IMR-90 (cell line): ENCODE measurements at regions not wholly inside any gene's neighbourhood (a gene's known extent, or its start where the extent isn't known, plus 50 kb on each side); places are given as distances from the start of the nearest gene placed in this dataset.
"Not testable (repeated sequence)": the region's sequence is repeated elsewhere in the genome, so short reads cannot be mapped to it uniquely, and the experiment has no call there.

ENCODE experiments used
- ATAC-seq: fragments of 200-7000 bp; cut with Tn5 transposase; 2 replicates; pipeline ENCODE4 v1.9.1; 2020; ENCODE audit warnings: low read depth, mild to moderate bottlenecking, moderate library complexity
- BruUV-seq: library from RNA; stranded (reverse); fragments of 400-500 nt; replicated peaks from 2 replicates; lab custom pipeline; 2021; lab: Mats Ljungman, UMichigan
- CTCF ChIA-PET: fragments of 300-600 bp; formaldehyde crosslinking; extraction: SDS; loops from one replicate; lab custom pipeline; 2021; ENCODE audit warnings: antibody characterized with exemption; lab: Yijun Ruan, JAX
- POLR2A ChIA-PET: fragments of 300-600 bp; sonication (Branson Sonifier 250); formaldehyde crosslinking; loops from one replicate; lab custom pipeline; 2022; ENCODE audit warnings: antibody characterized with exemption; ENCODE audit not compliant: unreplicated experiment; lab: Charles Lee
- DNase-seq: peaks from one replicate; pipeline ENCODE4 v3.0.0; 2013
- H2AFZ ChIP-seq: replicated peaks from 2 replicates; pipeline ENCODE3; 2013; ENCODE audit warnings: low read length, mild to moderate bottlenecking; ENCODE audit not compliant: poor library complexity
- H2AK5ac ChIP-seq: 2 replicates; pipeline ENCODE4 v1.6.1; 2013; ENCODE audit warnings: low read depth, low read length, inconsistent platforms
- H2AK9ac ChIP-seq: replicated peaks from 2 replicates; pipeline ENCODE3; 2013; ENCODE audit warnings: mild to moderate bottlenecking, low read depth, low read length, moderate library complexity; ENCODE audit not compliant: poor library complexity
- H2BK120ac ChIP-seq: 2 replicates; pipeline ENCODE4 v1.6.1; 2013; ENCODE audit warnings: low read depth, low read length, inconsistent platforms
- H2BK15ac ChIP-seq: 3 replicates; pipeline ENCODE4 v1.6.1; 2013; ENCODE audit warnings: low read depth, low read length, inconsistent platforms
- H2BK20ac ChIP-seq: 2 replicates; pipeline ENCODE4 v1.6.1; 2013; ENCODE audit warnings: low read depth, mild to moderate bottlenecking, inconsistent platforms, low read length, moderate library complexity
- H2BK5ac ChIP-seq: 2 replicates; pipeline ENCODE4 v1.6.1; 2013; ENCODE audit warnings: mild to moderate bottlenecking, low read depth, low read length, inconsistent platforms; ENCODE audit not compliant: poor library complexity, severe bottlenecking
- H3K14ac ChIP-seq: replicated peaks from 2 replicates; pipeline ENCODE4 v1.6.1; 2013; ENCODE audit warnings: low read depth, low read length, inconsistent platforms
- H3K18ac ChIP-seq: 2 replicates; pipeline ENCODE4 v1.6.1; 2013; ENCODE audit warnings: low read depth, low read length, control low read depth
- H3K23ac ChIP-seq: 2 replicates; pipeline ENCODE4 v1.6.1; 2013; ENCODE audit warnings: low read depth, low read length, inconsistent platforms
- H3K27ac ChIP-seq: 2 replicates; pipeline ENCODE4 v1.5.1; 2013; ENCODE audit warnings: mild to moderate bottlenecking, control low read depth, low read length; ENCODE audit not compliant: insufficient read depth
- H3K27me3 ChIP-seq: 2 replicates; pipeline ENCODE4 v1.6.1; 2013; ENCODE audit warnings: low read length; ENCODE audit not compliant: control insufficient read depth, insufficient read depth
- H3K36me3 ChIP-seq: 2 replicates; pipeline ENCODE4 v1.6.1; 2013; ENCODE audit warnings: low read length, mixed read lengths; ENCODE audit not compliant: control insufficient read depth, insufficient read depth
- H3K4ac ChIP-seq: 2 replicates; pipeline ENCODE4 v1.6.1; 2013; ENCODE audit warnings: low read depth, low read length, inconsistent platforms
- H3K4me1 ChIP-seq: 2 replicates; pipeline ENCODE4 v1.6.1; 2013; ENCODE audit warnings: low read length, mixed read lengths; ENCODE audit not compliant: control insufficient read depth, insufficient read depth
- H3K4me2 ChIP-seq: 2 replicates; pipeline ENCODE4 v1.6.1; 2013; ENCODE audit warnings: low read depth, mild to moderate bottlenecking, control low read depth, low read length, moderate library complexity
- H3K4me3 ChIP-seq: 2 replicates; pipeline ENCODE4 v1.5.1; 2013; ENCODE audit warnings: low read depth, mild to moderate bottlenecking, control low read depth, low read length, moderate library complexity; ENCODE audit not compliant: insufficient read depth
- H3K56ac ChIP-seq: 2 replicates; pipeline ENCODE4 v1.6.1; 2013; ENCODE audit warnings: low read length, inconsistent platforms; ENCODE audit not compliant: insufficient read depth; ENCODE audit errors: extremely low read depth
- H3K79me1 ChIP-seq, 2 experiments: 2 replicates each; pipeline ENCODE4 v1.6.1; 2013; ENCODE audit warnings: low read length in 2 of 2, inconsistent platforms in 1 of 2, low read depth in 1 of 2
- H3K9ac ChIP-seq: 2 replicates; pipeline ENCODE4 v1.6.1; 2013; ENCODE audit warnings: low read depth, low read length, control low read depth
- H3K9me1 ChIP-seq: 2 replicates; pipeline ENCODE4 v1.6.1; 2013; ENCODE audit warnings: low read length, inconsistent platforms; ENCODE audit not compliant: insufficient read depth
- H3K9me3 ChIP-seq: 2 replicates; pipeline ENCODE4 v1.6.1; 2013; ENCODE audit warnings: low read length; ENCODE audit not compliant: control insufficient read depth, insufficient read depth
- H4K20me1 ChIP-seq: 2 replicates; pipeline ENCODE4 v1.6.1; 2013; ENCODE audit warnings: low read length, inconsistent platforms; ENCODE audit not compliant: insufficient read depth
- H4K5ac ChIP-seq: 2 replicates; pipeline ENCODE4 v1.6.1; 2013; ENCODE audit warnings: mild to moderate bottlenecking, low read depth, low read length, control low read depth
- H4K8ac ChIP-seq, 2 experiments: 2 replicates each; pipeline ENCODE4 v1.6.1; 2013; ENCODE audit warnings: low read depth in 2 of 2, low read length in 2 of 2, control low read depth in 1 of 2, inconsistent platforms in 1 of 2
- H4K91ac ChIP-seq: 2 replicates; pipeline ENCODE4 v1.6.1; 2013; ENCODE audit warnings: low read depth, low read length, inconsistent platforms; ENCODE audit not compliant: insufficient read depth
- CEBPB ChIP-seq: IDR thresholded peaks from 2 replicates; pipeline ENCODE4 v1.6.1; 2012; ENCODE audit warnings: low read depth, low read length, improper control_type of control experiment
- USF2 ChIP-seq: fragments of 150-350 bp; IDR thresholded peaks from 2 replicates; pipeline ENCODE4 v1.6.1; 2017; ENCODE audit warnings: mild to moderate bottlenecking, antibody characterized with exemption, low read length, low read depth
- whole genome bisulfite sequencing, 2 experiments: methylation state at CpG; one replicate each; pipeline versions ENCODE4 v1.1.5 to v1.1.7; 2013; ENCODE audit warnings: missing lambda C conversion rate in 2 of 2; ENCODE audit not compliant: insufficient read length in 1 of 2; ENCODE audit errors: extremely low coverage in 2 of 2; 5-methylcytosine and 5-hydroxymethylcytosine counted together
- dilution Hi-C: fragments of 300-500 bp; cut with HindIII; formaldehyde crosslinking; loops from one replicate; pipeline ENCODE4 v1.14.3; 2018; ENCODE audit warnings: low sequenced_read_pairs; ENCODE audit not compliant: unreplicated experiment
- in situ Hi-C: fragments of 300-500 bp; cut with MboI; formaldehyde crosslinking; loops from 3 replicates; pipeline ENCODE4 v1.14.3; 2019; ENCODE audit warnings: low sequenced_read_pairs, inconsistent platforms, mixed read lengths
- intact Hi-C: fragments of 100-400 bp; cut with micrococcal nuclease; formaldehyde crosslinking; loops from 2 replicates; pipeline ENCODE4 v1.10.0; 2022

GRCh38 chr2:176926453-176926852 is 286.1 kb upstream of the HNRNPA3 start:
- Histone ChIP-seq H3K9me3 (no peaks in the 10 kb centered on the region), H4K8ac (no peak overlapping the region), H2BK120ac (no peak overlapping the region), H2AFZ (no peak overlapping the region), H3K4ac (no peak overlapping the region), H3K9me1 (no peaks in the 10 kb centered on the region), H3K27me3 (no peaks in the 10 kb centered on the region), H3K4me2 (no peak overlapping the region), H4K5ac (no peak overlapping the region), H3K4me1 (no peaks in the 10 kb centered on the region), H3K79me1 (no peaks in the 10 kb centered on the region), H2BK15ac (no peak overlapping the region), H3K9ac (no peak overlapping the region), H3K56ac (no peak overlapping the region), H2BK20ac (no peak overlapping the region), H3K27ac (no peak overlapping the region), H4K20me1 (no peaks in the 10 kb centered on the region), H3K14ac (no peak overlapping the region), H2AK9ac (no peak overlapping the region), H3K18ac (no peak overlapping the region), H3K23ac (no peak overlapping the region), H4K91ac (no peak overlapping the region), H2AK5ac (no peak overlapping the region), H2BK5ac (no peak overlapping the region), H3K36me3 (no peaks in the 10 kb centered on the region), H3K4me3 (no peak overlapping the region)
- ATAC-seq: no peak
- no TSS peak for BruUV-seq
- DNase-seq: no peak
- WGBS, 2 experiments: 0% methylated on average over 1 of the region's 1 CpG; no CpG with 5 or more reads in 1 of the 2 experiments
- in situ Hi-C loops (no loop called here), dilution Hi-C loops (no loop called here), intact Hi-C loops (no loop called here)
- CTCF ChIA-PET: no interaction called here
- POLR2A ChIA-PET: no interaction called here
- TF ChIP-seq USF2 (no peak), CEBPB (no peak)

GRCh38 chr2:176929387-176929786 is 283.2 kb upstream of the HNRNPA3 start:
- BruUV-seq, H2BK15ac ChIP-seq, H3K4me2 ChIP-seq, POLR2A ChIA-PET, in situ Hi-C loops, H3K79me1 ChIP-seq, H2AK5ac ChIP-seq, H3K27me3 ChIP-seq, intact Hi-C loops, H2BK5ac ChIP-seq, ATAC-seq, H3K23ac ChIP-seq, dilution Hi-C loops, H4K20me1 ChIP-seq, CTCF ChIA-PET, H3K4me3 ChIP-seq, H3K9ac ChIP-seq, H2AK9ac ChIP-seq, H2BK120ac ChIP-seq, H4K91ac ChIP-seq, H3K4me1 ChIP-seq, H4K5ac ChIP-seq, H4K8ac ChIP-seq, H3K56ac ChIP-seq, H2AFZ ChIP-seq, H3K36me3 ChIP-seq, H3K4ac ChIP-seq, H3K14ac ChIP-seq, H3K9me1 ChIP-seq, H3K27ac ChIP-seq, DNase-seq, H3K9me3 ChIP-seq, H3K18ac ChIP-seq, H2BK20ac ChIP-seq: not testable (repeated sequence)
- WGBS, 2 experiments: no CpG with 5 or more reads among the region's 2 CpGs
